ENCODE measurements at regions not wholly inside any gene's neighbourhood (a gene's known extent, or its start where the extent isn't known, plus 50 kb on each side); places are given as distances from the start of the nearest gene placed in this dataset.

DNA sequence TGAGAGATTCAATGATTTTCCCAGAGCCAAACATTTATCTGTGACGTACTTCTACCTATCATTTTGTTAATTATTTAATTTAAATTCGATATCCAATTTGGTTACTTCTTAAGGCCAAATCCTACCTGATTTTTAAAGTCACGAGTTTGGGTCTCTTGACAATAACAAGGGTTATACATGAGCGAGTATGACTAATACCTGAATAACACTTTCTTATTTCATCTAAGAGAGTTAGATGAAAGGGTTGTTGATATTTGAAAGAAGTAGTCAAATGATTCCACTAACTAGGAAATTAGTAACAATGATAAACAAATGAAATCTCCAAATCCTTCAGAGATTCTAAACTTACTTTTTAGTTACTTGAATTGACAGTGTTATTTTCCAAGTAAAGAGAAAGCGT lies 1086.9 kb downstream of the XPNPEP1 start:
- no peak for ATAC-seq (ENCODE audit: low FRiP score in 2 of 2)
- TF ChIP-seq, protein P1, sequence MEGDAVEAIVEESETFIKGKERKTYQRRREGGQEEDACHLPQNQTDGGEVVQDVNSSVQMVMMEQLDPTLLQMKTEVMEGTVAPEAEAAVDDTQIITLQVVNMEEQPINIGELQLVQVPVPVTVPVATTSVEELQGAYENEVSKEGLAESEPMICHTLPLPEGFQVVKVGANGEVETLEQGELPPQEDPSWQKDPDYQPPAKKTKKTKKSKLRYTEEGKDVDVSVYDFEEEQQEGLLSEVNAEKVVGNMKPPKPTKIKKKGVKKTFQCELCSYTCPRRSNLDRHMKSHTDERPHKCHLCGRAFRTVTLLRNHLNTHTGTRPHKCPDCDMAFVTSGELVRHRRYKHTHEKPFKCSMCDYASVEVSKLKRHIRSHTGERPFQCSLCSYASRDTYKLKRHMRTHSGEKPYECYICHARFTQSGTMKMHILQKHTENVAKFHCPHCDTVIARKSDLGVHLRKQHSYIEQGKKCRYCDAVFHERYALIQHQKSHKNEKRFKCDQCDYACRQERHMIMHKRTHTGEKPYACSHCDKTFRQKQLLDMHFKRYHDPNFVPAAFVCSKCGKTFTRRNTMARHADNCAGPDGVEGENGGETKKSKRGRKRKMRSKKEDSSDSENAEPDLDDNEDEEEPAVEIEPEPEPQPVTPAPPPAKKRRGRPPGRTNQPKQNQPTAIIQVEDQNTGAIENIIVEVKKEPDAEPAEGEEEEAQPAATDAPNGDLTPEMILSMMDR (IDR thresholded peaks at IDR 0.05), result no peak
- TF ChIP-seq EP300 (IDR thresholded peaks at IDR 0.05) (no peak), POLR2A (IDR thresholded peaks at IDR 0.05) (no peak), POLR2AphosphoS5 (IDR thresholded peaks at IDR 0.05) (no peak)
- 79 to 81% methylated on average over 5 of the region's 5 CpGs for WGBS, 2 donors

DNA sequence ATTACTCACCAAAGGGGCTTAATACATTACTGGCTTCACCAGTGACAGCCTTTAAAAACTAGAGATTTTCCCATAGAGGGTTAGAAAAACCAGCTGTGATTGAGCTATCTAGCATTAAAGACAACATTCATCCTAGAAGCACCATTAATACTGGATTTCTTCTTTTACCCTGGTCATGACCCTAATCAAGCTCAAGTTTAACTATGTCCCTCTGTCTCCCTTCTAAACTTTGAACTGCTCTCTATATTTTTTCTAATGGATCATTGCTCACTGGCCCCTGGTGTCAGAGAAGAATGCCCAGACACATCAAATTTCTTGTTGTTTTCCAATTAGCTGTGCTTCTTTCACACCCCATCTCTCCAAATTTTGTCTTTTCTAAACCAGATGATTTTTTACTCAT lies 1101.3 kb downstream of the XPNPEP1 start:
- no peak for DNase-seq
- TF ChIP-seq POLR2AphosphoS5 (IDR thresholded peaks at IDR 0.05), result no peak
- TF ChIP-seq, protein P1 (IDR thresholded peaks at IDR 0.05), result no peak
- TF ChIP-seq POLR2A (IDR thresholded peaks at IDR 0.05), result no peak
- no peak for TF ChIP-seq EP300 (IDR thresholded peaks at IDR 0.05)

More for the DNA sequence above, 1086.9 kb downstream of the XPNPEP1 start:
- Histone ChIP-seq H3K4me1 (no peaks in the 10 kb centered on the region), H3K36me3 (no peaks in the 10 kb centered on the region), H3K9me3 (no peaks in the 10 kb centered on the region), H3K27me3 (no peaks in the 10 kb centered on the region), H3K4me3 (no peak overlapping the region), H3K27ac (no peak overlapping the region)
- no peak for DNase-seq

DNA sequence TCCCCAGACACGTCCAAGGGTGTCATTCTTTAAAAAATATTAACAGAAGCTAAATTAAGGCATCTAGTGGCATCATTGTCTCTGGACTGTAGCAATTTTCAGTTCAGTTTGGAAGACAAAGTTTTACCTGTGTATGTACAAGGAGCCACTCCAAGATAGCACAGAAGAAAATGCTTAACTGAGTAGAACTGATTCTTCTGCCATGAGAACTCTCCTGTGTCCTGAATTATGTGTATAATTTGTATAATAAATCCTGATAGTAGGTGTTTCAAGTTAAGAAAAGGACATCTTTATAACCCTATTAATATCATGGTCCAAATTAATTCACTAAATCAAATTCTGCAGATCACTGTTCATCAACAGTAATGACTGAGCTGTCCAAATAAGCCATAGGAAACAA lies 1104.0 kb downstream of the XPNPEP1 start:
- Histone ChIP-seq H3K4me1 (no peaks in the 10 kb centered on the region), H3K27ac (no peak overlapping the region), H3K9me3 (no peaks in the 10 kb centered on the region), H3K36me3 (no peaks in the 10 kb centered on the region), H3K27me3 (no peaks in the 10 kb centered on the region), H3K4me3 (no peak overlapping the region)
- ATAC-seq (ENCODE audit: low FRiP score in 2 of 2) (no peak), DNase-seq (no peak)
- no peak for TF ChIP-seq POLR2A (IDR thresholded peaks at IDR 0.05)
- TF ChIP-seq, protein P1 (IDR thresholded peaks at IDR 0.05), result no peak
- TF ChIP-seq EP300 (IDR thresholded peaks at IDR 0.05), result no peak
- TF ChIP-seq POLR2AphosphoS5 (IDR thresholded peaks at IDR 0.05), result no peak
- WGBS, 2 donors, result 72 to 84% methylated on average over 1 of the region's 1 CpG

More for the DNA sequence above, 1101.3 kb downstream of the XPNPEP1 start:
- ATAC-seq (ENCODE audit: low FRiP score in 2 of 2), result no peak
- Histone ChIP-seq H3K4me1 (no peaks in the 10 kb centered on the region), H3K27me3 (no peaks in the 10 kb centered on the region), H3K27ac (no peak overlapping the region), H3K36me3 (no peaks in the 10 kb centered on the region), H3K4me3 (no peak overlapping the region), H3K9me3 (no peaks in the 10 kb centered on the region)

DNA sequence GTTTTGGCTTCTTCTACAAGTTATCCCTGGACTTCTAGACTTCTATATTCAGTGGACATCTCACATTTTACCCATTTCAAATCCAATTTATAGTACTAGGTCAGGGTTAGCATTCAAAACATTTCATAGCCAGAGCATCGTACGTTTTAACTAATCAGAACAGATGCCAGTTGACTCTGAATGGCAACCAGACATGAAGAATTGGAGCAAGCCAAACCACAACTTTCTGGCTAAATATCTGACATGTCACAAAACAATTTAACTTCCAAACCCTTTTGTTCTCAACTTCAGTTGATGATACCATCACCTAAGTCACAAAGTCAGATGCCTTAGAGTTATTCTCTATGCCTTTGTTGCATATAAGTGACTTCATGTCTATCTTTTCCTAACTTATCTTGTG lies 1105.7 kb downstream of the XPNPEP1 start:
- no peaks in the 10 kb centered on the region for H3K9me3 ChIP-seq
- ATAC-seq (ENCODE audit: low FRiP score in 2 of 2) (no peak), DNase-seq (no peak)
- WGBS, 2 donors, result 59 to 62% methylated on average over 2 of the region's 2 CpGs
- TF ChIP-seq EP300 (IDR thresholded peaks at IDR 0.05) (no peak), POLR2A (IDR thresholded peaks at IDR 0.05) (no peak), POLR2AphosphoS5 (IDR thresholded peaks at IDR 0.05) (no peak)
- TF ChIP-seq, protein P1 (IDR thresholded peaks at IDR 0.05), result no peak
- no peaks in the 10 kb centered on the region for H3K36me3 ChIP-seq
- H3K4me1 ChIP-seq, result no peaks in the 10 kb centered on the region
- H3K27me3 ChIP-seq, result no peaks in the 10 kb centered on the region
- H3K27ac ChIP-seq, result no peak overlapping the region
- H3K4me3 ChIP-seq, result no peak overlapping the region

DNA sequence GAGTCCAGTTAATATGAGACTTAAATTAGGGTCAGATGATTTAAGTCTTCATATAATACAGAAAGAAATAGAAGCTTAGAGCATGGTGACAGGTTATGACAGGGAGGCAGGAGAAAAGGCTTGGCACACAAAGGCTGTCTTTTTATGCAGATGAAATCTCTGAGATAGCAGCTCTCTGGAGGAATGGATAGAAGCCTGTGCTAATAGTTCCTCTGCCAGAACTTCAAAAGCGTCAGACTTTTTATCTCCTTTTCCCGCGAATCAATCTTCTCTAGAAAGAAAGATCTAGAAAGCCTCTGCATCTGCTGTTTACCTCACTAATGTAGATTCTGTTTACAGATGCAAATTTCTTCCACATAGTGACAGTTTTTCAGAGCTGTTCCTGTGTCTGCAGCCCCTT lies 1106.2 kb downstream of the XPNPEP1 start:
- Histone ChIP-seq H3K27ac (no peak overlapping the region), H3K4me1 (no peaks in the 10 kb centered on the region), H3K36me3 (no peaks in the 10 kb centered on the region), H3K9me3 (no peaks in the 10 kb centered on the region), H3K4me3 (no peak overlapping the region), H3K27me3 (no peaks in the 10 kb centered on the region)
- TF ChIP-seq EP300 (IDR thresholded peaks at IDR 0.05) (no peak), POLR2A (IDR thresholded peaks at IDR 0.05) (no peak), POLR2AphosphoS5 (IDR thresholded peaks at IDR 0.05) (no peak)
- TF ChIP-seq, protein P1 (IDR thresholded peaks at IDR 0.05), result no peak
- no peak for ATAC-seq (ENCODE audit: low FRiP score in 2 of 2)
- 66 to 85% methylated on average over 3 of the region's 3 CpGs for WGBS, 2 donors
- no peak for DNase-seq

Measured in upper lobe of left lung (tissue), 6 donors.